Activated CD8-positive, alpha-beta T cell treated with anti-CD3 and anti-CD28 coated beads, Interleukin-2, amount 10 ng/mL, durations not matched to agents 7 days and 5 days (primary cell): ENCODE measurements at regions not wholly inside any gene's neighbourhood (a gene's known extent, or its start where the extent isn't known, plus 50 kb on each side); places are given as distances from the start of the nearest gene placed in this dataset.

Source experiments
- ATAC-seq: fragments of 150-1000 bp; cut with Tn5 transposase; one replicate; pipeline ENCODE4 v1.10.0; 2021; ENCODE audit warnings: moderate library complexity
- CTCF ChIA-PET: fragments of 350-600 bp; sonication (Branson Sonifier 250); formaldehyde crosslinking; loops from one replicate; lab custom pipeline; 2021; ENCODE audit warnings: antibody characterized with exemption; lab: Charles Lee
- POLR2A ChIA-PET: fragments of 350-600 bp; sonication (Branson Sonifier 250); formaldehyde crosslinking; loops from one replicate; lab custom pipeline; 2021; ENCODE audit warnings: antibody characterized with exemption; lab: Charles Lee
- DNase-seq: peaks from one replicate; pipeline ENCODE4 v3.0.0-alpha.2; 2020
- H3K27ac Mint-ChIP-seq: one replicate; pipeline ENCODE4 v1.8.0; 2021; ENCODE audit warnings: mild to moderate bottlenecking, mixed read lengths
- H3K27me3 Mint-ChIP-seq: one replicate; pipeline ENCODE4 v1.8.0; 2021; ENCODE audit warnings: low read depth, mixed read lengths
- H3K36me3 Mint-ChIP-seq: one replicate; pipeline ENCODE4 v1.8.0; 2021; ENCODE audit warnings: low read depth, mixed read lengths
- H3K4me1 Mint-ChIP-seq: one replicate; pipeline ENCODE4 v1.8.0; 2021; ENCODE audit warnings: low read depth, mixed read lengths
- H3K4me3 Mint-ChIP-seq: one replicate; pipeline ENCODE4 v1.8.0; 2021; ENCODE audit warnings: mild to moderate bottlenecking, mixed read lengths
- H3K9me3 Mint-ChIP-seq: one replicate; pipeline ENCODE4 v1.8.0; 2022; ENCODE audit warnings: mixed read lengths; ENCODE audit not compliant: insufficient read depth

DNA sequence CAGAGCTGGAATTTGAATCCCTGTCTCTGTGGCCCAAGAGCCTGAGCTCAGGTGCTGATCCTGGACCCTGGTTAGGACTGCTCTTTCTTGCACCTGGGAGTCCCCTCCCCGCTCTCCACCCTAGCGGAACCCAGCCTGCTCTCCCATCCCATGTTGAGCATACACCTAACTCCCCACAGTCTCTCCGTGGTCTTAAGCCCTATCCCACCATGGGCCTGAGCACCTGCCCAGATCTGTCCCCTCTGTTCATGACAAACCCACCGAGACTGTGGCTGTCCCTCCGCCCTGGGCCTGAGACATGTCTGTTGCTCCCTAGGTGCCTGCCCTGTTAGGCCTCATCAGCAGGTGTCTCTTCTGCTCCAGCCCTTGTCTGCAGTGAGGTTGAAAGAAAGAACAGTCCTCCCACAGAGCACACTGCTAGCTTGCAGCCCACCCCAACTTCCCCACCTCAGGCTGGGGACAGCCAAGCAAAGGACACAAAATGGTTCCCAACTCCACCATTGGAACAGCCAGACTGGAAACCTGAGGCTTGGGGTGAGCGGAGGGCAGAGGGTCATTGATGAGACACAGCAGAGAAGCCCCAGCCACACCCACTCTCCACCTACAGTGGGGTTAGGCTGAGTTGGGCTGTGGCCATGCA, 118.5 kb downstream of the MATN1 start:
- ChIA-PET CTCF (no interaction called here), POLR2A (no interaction called here)
- Mint-ChIP-seq H3K27ac (no peak overlapping the region), H3K36me3 (no peaks in the 10 kb centered on the region), H3K27me3 (peaks cover 3% of the 10 kb centered on the region), H3K4me3 (no peak overlapping the region), H3K4me1 (no peaks in the 10 kb centered on the region), H3K9me3 (no peaks in the 10 kb centered on the region)
- no peak for ATAC-seq
- no peak for DNase-seq

GRCh38 chr1:30603081-30603858, 120.1 kb downstream of the MATN1 start:
- Mint-ChIP-seq H3K4me1 (no peaks in the 10 kb centered on the region), H3K9me3 (no peaks in the 10 kb centered on the region), H3K4me3 (no peak overlapping the region), H3K27ac (no peak overlapping the region), H3K36me3 (no peaks in the 10 kb centered on the region), H3K27me3 (peaks cover 3% of the 10 kb centered on the region)
- DNase-seq (no peak), ATAC-seq (no peak)
- POLR2A ChIA-PET: no interaction called here
- CTCF ChIA-PET: no interaction called here

DNA sequence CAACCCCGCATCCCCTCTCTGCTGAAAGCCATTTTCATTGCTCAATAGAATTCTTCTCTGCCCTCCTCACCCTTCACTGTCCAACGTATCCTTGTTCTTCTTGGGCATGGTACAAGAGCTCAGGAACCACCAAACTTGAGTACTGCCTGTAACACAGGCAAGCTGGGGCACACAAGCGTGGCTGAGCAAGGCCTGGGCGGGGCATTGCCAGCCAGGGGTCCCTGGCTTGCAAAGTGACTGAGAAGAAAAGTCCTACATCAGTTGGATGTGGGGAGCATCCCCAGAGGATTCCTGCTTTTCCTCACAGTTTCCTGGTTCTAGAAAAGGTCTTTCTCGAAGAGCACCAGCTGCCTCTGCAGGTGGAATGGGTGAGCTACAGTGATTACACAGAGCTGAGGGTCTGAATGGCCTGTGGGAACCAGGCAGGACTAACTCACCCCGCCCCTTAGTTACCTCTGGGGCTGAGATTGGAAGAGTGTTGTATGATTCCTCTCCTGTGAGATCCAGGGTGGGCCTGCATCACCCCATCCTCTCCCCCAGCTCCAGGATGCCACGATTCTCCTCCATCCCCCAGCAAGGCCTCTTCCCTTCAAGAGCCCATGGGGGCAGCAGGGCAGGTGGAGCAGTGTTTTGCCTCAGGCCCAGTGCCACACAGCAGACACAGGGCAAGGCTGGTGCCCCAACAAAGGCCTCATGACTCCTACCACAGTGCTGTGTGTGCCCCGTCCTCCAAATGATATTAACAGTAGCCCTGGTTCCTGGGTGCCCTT, 121.9 kb downstream of the MATN1 start:
- Mint-ChIP-seq H3K27ac (no peak overlapping the region), H3K36me3 (no peaks in the 10 kb centered on the region), H3K27me3 (no peaks in the 10 kb centered on the region), H3K9me3 (no peaks in the 10 kb centered on the region), H3K4me1 (no peaks in the 10 kb centered on the region), H3K4me3 (no peak overlapping the region)
- ChIA-PET POLR2A (no interaction called here), CTCF (no interaction called here)
- DNase-seq: no peak
- no peak for ATAC-seq

GRCh38 chr1:30600706-30601105, 122.7 kb downstream of the MATN1 start:
- Mint-ChIP-seq H3K9me3 (no peaks in the 10 kb centered on the region), H3K4me1 (no peaks in the 10 kb centered on the region), H3K4me3 (no peak overlapping the region), H3K27me3 (no peaks in the 10 kb centered on the region), H3K36me3 (no peaks in the 10 kb centered on the region), H3K27ac (no peak overlapping the region)
- DNase-seq (no peak), ATAC-seq (no peak)
- ChIA-PET POLR2A (no interaction called here), CTCF (no interaction called here)

GRCh38 chr1:30600258-30600657, 123.1 kb downstream of the MATN1 start:
- Mint-ChIP-seq H3K4me3 (no peak overlapping the region), H3K27me3 (peaks cover under 1% of the 10 kb centered on the region), H3K36me3 (no peaks in the 10 kb centered on the region), H3K4me1 (no peaks in the 10 kb centered on the region), H3K27ac (no peak overlapping the region), H3K9me3 (no peaks in the 10 kb centered on the region)
- no peak for ATAC-seq
- CTCF ChIA-PET: no interaction called here
- DNase-seq: no peak
- POLR2A ChIA-PET: no interaction called here

- DNase-seq (no peak), ATAC-seq (no peak)
- no peak overlapping the region for H3K27ac Mint-ChIP-seq
- ChIA-PET CTCF (no interaction called here), POLR2A (no interaction called here)
- H3K36me3 Mint-ChIP-seq: no peaks in the 10 kb centered on the region
- H3K9me3 Mint-ChIP-seq: no peaks in the 10 kb centered on the region
- no peak overlapping the region for H3K4me3 Mint-ChIP-seq
- no peaks in the 10 kb centered on the region for H3K4me1 Mint-ChIP-seq
- H3K27me3 Mint-ChIP-seq: peaks cover 5% of the 10 kb centered on the region
Measured at GRCh38 chr1:30599721-30600120, 123.7 kb downstream of the MATN1 start.

DNA sequence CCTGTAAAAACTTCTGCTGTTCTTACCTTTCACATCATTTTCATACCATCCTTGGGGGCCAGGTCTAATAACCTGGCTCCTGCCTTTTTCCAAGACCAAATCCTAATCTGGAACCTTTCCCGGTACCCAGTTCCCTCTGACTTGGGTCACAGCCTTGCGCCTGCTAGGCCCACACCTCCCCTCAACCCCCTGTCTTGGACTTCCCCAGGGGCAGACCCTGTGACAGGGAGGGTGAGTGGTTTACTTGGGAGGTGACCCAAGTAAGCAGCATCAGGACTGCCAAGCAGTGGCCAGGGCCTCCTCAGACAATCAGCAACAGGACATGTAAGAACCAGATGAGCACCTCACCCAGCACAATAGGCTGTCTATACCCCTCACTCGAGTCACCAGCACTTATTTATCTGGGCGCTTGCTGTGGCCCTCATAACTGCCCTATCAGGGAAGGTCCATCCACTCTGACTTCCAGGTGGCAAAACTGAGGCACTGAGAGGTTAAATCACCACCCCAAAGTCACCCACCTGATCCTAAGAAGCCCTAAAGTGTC, 124.7 kb downstream of the MATN1 start:
- Mint-ChIP-seq H3K27me3 (peaks cover 11% of the 10 kb centered on the region), H3K9me3 (no peaks in the 10 kb centered on the region), H3K4me1 (no peaks in the 10 kb centered on the region), H3K36me3 (no peaks in the 10 kb centered on the region), H3K27ac (no peak overlapping the region), H3K4me3 (no peak overlapping the region)
- ChIA-PET CTCF (no interaction called here), POLR2A (no interaction called here)
- ATAC-seq (no peak), DNase-seq (no peak)

DNA sequence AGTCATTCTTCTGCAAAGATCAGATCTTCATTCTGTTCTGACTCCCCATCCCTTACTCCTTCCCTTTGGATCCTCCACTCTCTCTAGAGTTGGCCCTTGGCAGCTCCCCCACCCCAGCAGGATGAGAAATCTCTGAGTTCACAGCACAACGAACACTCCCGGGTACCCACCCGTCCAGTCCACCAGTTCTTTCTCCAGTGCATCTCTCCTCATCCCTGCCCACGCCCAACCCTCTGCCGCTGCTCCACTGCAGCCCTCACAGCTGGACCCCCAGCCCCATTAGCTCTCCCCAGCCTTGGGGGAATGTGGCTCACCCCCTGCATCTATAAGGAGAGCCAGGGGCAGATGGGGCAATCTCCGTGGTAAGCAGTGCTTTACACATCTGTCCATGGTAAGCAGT, 125.7 kb downstream of the MATN1 start:
- Mint-ChIP-seq H3K27ac (no peak overlapping the region), H3K27me3 (peaks cover 14% of the 10 kb centered on the region), H3K9me3 (peaks cover 1% of the 10 kb centered on the region), H3K36me3 (no peaks in the 10 kb centered on the region), H3K4me3 (no peak overlapping the region), H3K4me1 (no peaks in the 10 kb centered on the region)
- DNase-seq: no peak
- ChIA-PET POLR2A (no interaction called here), CTCF (no interaction called here)
- ATAC-seq: no peak

GRCh38 chr1:30596891-30597290, 126.5 kb downstream of the MATN1 start:
- Mint-ChIP-seq H3K9me3 (peaks cover 6% of the 10 kb centered on the region), H3K36me3 (no peaks in the 10 kb centered on the region), H3K4me1 (no peaks in the 10 kb centered on the region), H3K4me3 (no peak overlapping the region), H3K27me3 (peaks cover 20% of the 10 kb centered on the region), H3K27ac (no peak overlapping the region)
- no peak for ATAC-seq
- ChIA-PET POLR2A (no interaction called here), CTCF (no interaction called here)
- DNase-seq: no peak

DNA sequence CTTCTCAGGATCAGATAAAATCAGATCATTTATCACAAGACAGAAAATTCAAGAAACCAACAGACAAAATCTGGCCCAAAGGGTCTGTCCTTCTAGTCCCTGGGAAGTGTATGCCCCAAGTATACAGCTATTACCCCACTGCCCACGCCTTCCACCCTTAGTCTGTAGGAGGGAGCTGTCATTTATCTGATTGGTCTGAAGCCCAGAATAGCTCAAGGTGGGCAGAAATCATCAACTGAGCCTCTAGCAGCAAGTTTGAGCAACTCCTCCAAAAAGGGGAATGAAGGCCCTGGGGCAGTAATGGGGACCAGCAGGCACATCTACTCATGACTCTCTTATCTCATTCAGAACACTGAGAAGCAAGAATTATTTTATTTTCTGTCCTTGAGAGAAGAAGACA, 126.9 kb downstream of the MATN1 start:
- no peak for ATAC-seq
- no peak overlapping the region for H3K4me3 Mint-ChIP-seq
- H3K27me3 Mint-ChIP-seq: peaks cover 22% of the 10 kb centered on the region
- H3K4me1 Mint-ChIP-seq: no peaks in the 10 kb centered on the region
- H3K36me3 Mint-ChIP-seq: no peaks in the 10 kb centered on the region
- peaks cover 6% of the 10 kb centered on the region for H3K9me3 Mint-ChIP-seq
- POLR2A ChIA-PET: no interaction called here
- no peak overlapping the region for H3K27ac Mint-ChIP-seq
- CTCF ChIA-PET: no interaction called here
- no peak for DNase-seq

- Mint-ChIP-seq H3K27me3 (peaks cover 31% of the 10 kb centered on the region), H3K4me3 (no peak overlapping the region), H3K9me3 (peaks cover 6% of the 10 kb centered on the region), H3K36me3 (no peaks in the 10 kb centered on the region), H3K27ac (no peak overlapping the region), H3K4me1 (no peaks in the 10 kb centered on the region)
- ATAC-seq (no peak), DNase-seq (no peak)
- POLR2A ChIA-PET: no interaction called here
- CTCF ChIA-PET: no interaction called here
Measured at GRCh38 chr1:30589083-30589482, 134.3 kb downstream of the MATN1 start.
